ENCODE measurements at regions not wholly inside any gene's neighbourhood (a gene's known extent, or its start where the extent isn't known, plus 50 kb on each side); places are given as distances from the start of the nearest gene placed in this dataset.

GRCh38 chr16:54517181-54517580 is 230.6 kb upstream of the IRX3 start:
- H3K4me3 ChIP-seq (ENCODE audit: low read length): no peak overlapping the region
- H3K9me2 ChIP-seq (ENCODE audit: insufficient read depth, low read length): no peaks in the 10 kb centered on the region
- H3K9me3 ChIP-seq (ENCODE audit: low read length): no peaks in the 10 kb centered on the region
- TF ChIP-seq SMC3 (conservative IDR thresholded peaks at IDR 0.05; ENCODE audit: poor library complexity) (no peak), CTCF (IDR thresholded peaks at IDR 0.05; ENCODE audit: poor library complexity, severe bottlenecking) (no peak), REST (IDR thresholded peaks at IDR 0.05; ENCODE audit: borderline replicate concordance) (no peak), EZH2 (IDR thresholded peaks at IDR 0.05; ENCODE audit: borderline replicate concordance, insufficient read depth, low read length, poor library complexity, severe bottlenecking) (no peak), RAD21 (conservative IDR thresholded peaks at IDR 0.05) (no peak), POLR2AphosphoS5 (IDR thresholded peaks at IDR 0.05) (no peak)
- H2AFZ ChIP-seq (ENCODE audit: low read depth, low read length): no peak overlapping the region
- H3K27me3 ChIP-seq (ENCODE audit: insufficient read depth, low read depth, low read length): no peaks in the 10 kb centered on the region
- H3K27ac ChIP-seq (ENCODE audit: low read length): no peak overlapping the region
- no peak overlapping the region for H3K9ac ChIP-seq (ENCODE audit: low read length)
- H3K36me3 ChIP-seq (ENCODE audit: insufficient read depth, low read length): no peaks in the 10 kb centered on the region
- H3K4me2 ChIP-seq (ENCODE audit: low read length): no peak overlapping the region
- H4K20me1 ChIP-seq (ENCODE audit: insufficient read depth): no peaks in the 10 kb centered on the region
- H3K79me2 ChIP-seq (replicated peaks; ENCODE audit: insufficient read depth, low read length): no peaks in the 10 kb centered on the region
- H3F3A ChIP-seq (ENCODE audit: insufficient read depth, low read length, poor library complexity, severe bottlenecking): no peaks in the 10 kb centered on the region

- Histone ChIP-seq H3K36me3 (ENCODE audit: insufficient read depth, low read length) (no peaks in the 10 kb centered on the region), H3K27ac (ENCODE audit: low read length) (no peak overlapping the region), H3F3A (ENCODE audit: insufficient read depth, low read length, poor library complexity, severe bottlenecking) (no peaks in the 10 kb centered on the region), H3K79me2 (replicated peaks; ENCODE audit: insufficient read depth, low read length) (no peaks in the 10 kb centered on the region), H3K9me3 (ENCODE audit: low read length) (no peaks in the 10 kb centered on the region), H2AFZ (ENCODE audit: low read depth, low read length) (no peak overlapping the region), H3K9ac (ENCODE audit: low read length) (no peak overlapping the region), H4K20me1 (ENCODE audit: insufficient read depth) (no peaks in the 10 kb centered on the region), H3K4me2 (ENCODE audit: low read length) (no peak overlapping the region), H3K4me3 (ENCODE audit: low read length) (no peak overlapping the region), H3K9me2 (ENCODE audit: insufficient read depth, low read length) (no peaks in the 10 kb centered on the region), H3K27me3 (ENCODE audit: insufficient read depth, low read depth, low read length) (no peaks in the 10 kb centered on the region)
- TF ChIP-seq POLR2AphosphoS5 (IDR thresholded peaks at IDR 0.05) (no peak), EZH2 (IDR thresholded peaks at IDR 0.05; ENCODE audit: borderline replicate concordance, insufficient read depth, low read length, poor library complexity, severe bottlenecking) (no peak), RAD21 (conservative IDR thresholded peaks at IDR 0.05) (no peak), EP300 (conservative IDR thresholded peaks at IDR 0.05; ENCODE audit: poor library complexity, severe bottlenecking) (no peak), MXI1 (conservative IDR thresholded peaks at IDR 0.05; ENCODE audit: poor library complexity, severe bottlenecking) (no peak), SMC3 (conservative IDR thresholded peaks at IDR 0.05; ENCODE audit: poor library complexity) (no peak), CTCF (IDR thresholded peaks at IDR 0.05; ENCODE audit: poor library complexity, severe bottlenecking) (no peak), TAF1 (IDR thresholded peaks at IDR 0.05; ENCODE audit: low read depth) (no peak), REST (IDR thresholded peaks at IDR 0.05; ENCODE audit: borderline replicate concordance) (no peak)
These were observed 225.9 kb upstream of the IRX3 start for GRCh38 chr16:54512467-54512995.
